DOHH2 (cell line): ENCODE measurements at regions not wholly inside any gene's neighbourhood (a gene's known extent, or its start where the extent isn't known, plus 50 kb on each side); places are given as distances from the start of the nearest gene placed in this dataset.

Experiments used
- H3F3A ChIP-seq: fragments of 200-600 bp; sonication (generic), shearing (Covaris generic); 2 replicates; pipeline ENCODE4 v1.6.0; 2016; ENCODE audit warnings: antibody characterized with exemption, mild to moderate bottlenecking; ENCODE audit not compliant: control insufficient read depth, insufficient read depth
- H3K27ac ChIP-seq: fragments of 200-600 bp; sonication (generic); 2 replicates; pipeline ENCODE4 v1.5.1; 2014; ENCODE audit warnings: low read depth, mild to moderate bottlenecking, low read length, moderate library complexity
- H3K27me3 ChIP-seq: fragments of 200-600 bp; sonication (generic); 2 replicates; pipeline ENCODE4 v1.6.1; 2014; ENCODE audit warnings: mild to moderate bottlenecking, low read length, mixed read lengths; ENCODE audit not compliant: control insufficient read depth
- H3K36me3 ChIP-seq: fragments of 200-600 bp; sonication (generic); 2 replicates; pipeline ENCODE4 v1.6.1; 2014; ENCODE audit warnings: mild to moderate bottlenecking, low read length, moderate library complexity, mixed read lengths; ENCODE audit not compliant: control insufficient read depth
- H3K4me1 ChIP-seq: fragments of 200-600 bp; sonication (generic); 2 replicates; pipeline ENCODE4 v1.6.1; 2014; ENCODE audit warnings: mild to moderate bottlenecking, low read length, mixed read lengths; ENCODE audit not compliant: control insufficient read depth
- H3K4me2 ChIP-seq: fragments of 200-600 bp; sonication (generic); 2 replicates; pipeline ENCODE4 v1.6.0; 2014; ENCODE audit warnings: mild to moderate bottlenecking, low read length, moderate library complexity
- H3K4me3 ChIP-seq: fragments of 200-600 bp; sonication (generic); 2 replicates; pipeline ENCODE4 v1.5.1; 2014; ENCODE audit warnings: mild to moderate bottlenecking, low read length, mixed read lengths
- H3K79me2 ChIP-seq: fragments of 200-600 bp; sonication (generic); 2 replicates; pipeline ENCODE4 v1.6.1; 2014; ENCODE audit warnings: mild to moderate bottlenecking, low read length, mixed read lengths; ENCODE audit not compliant: control insufficient read depth
- H3K9me2 ChIP-seq: fragments of 200-600 bp; sonication (generic); replicated peaks from 2 replicates; pipeline ENCODE4 v1.6.1; 2014; ENCODE audit warnings: mild to moderate bottlenecking, low read length, mixed read lengths; ENCODE audit not compliant: control insufficient read depth
- H3K9me3 ChIP-seq: fragments of 200-600 bp; sonication (generic); 2 replicates; pipeline ENCODE4 v1.6.1; 2014; ENCODE audit warnings: antibody characterized with exemption, low read length, mixed read lengths; ENCODE audit not compliant: control insufficient read depth, insufficient read depth
- H4K20me1 ChIP-seq: fragments of 200-600 bp; sonication (generic); 2 replicates; pipeline ENCODE4 v1.6.0; 2014; ENCODE audit warnings: low read depth, mild to moderate bottlenecking, antibody characterized with exemption, low read length, moderate library complexity; ENCODE audit not compliant: control insufficient read depth, insufficient read depth
- EZH2phosphoT487 ChIP-seq: fragments of 200-600 bp; sonication (generic); IDR thresholded peaks from 2 replicates; pipeline ENCODE4 v1.6.1; 2017; ENCODE audit warnings: borderline replicate concordance, mild to moderate bottlenecking, antibody characterized with exemption, low read length, moderate library complexity, mixed read lengths
- TF ChIP-seq, protein P1 (sequence below): fragments of 200-600 bp; sonication (generic); IDR thresholded peaks from one replicate; pipeline ENCODE4 v1.5.1; 2014; ENCODE audit warnings: antibody characterized with exemption, mild to moderate bottlenecking, low read depth, low read length; ENCODE audit not compliant: poor library complexity, severe bottlenecking

DNA sequence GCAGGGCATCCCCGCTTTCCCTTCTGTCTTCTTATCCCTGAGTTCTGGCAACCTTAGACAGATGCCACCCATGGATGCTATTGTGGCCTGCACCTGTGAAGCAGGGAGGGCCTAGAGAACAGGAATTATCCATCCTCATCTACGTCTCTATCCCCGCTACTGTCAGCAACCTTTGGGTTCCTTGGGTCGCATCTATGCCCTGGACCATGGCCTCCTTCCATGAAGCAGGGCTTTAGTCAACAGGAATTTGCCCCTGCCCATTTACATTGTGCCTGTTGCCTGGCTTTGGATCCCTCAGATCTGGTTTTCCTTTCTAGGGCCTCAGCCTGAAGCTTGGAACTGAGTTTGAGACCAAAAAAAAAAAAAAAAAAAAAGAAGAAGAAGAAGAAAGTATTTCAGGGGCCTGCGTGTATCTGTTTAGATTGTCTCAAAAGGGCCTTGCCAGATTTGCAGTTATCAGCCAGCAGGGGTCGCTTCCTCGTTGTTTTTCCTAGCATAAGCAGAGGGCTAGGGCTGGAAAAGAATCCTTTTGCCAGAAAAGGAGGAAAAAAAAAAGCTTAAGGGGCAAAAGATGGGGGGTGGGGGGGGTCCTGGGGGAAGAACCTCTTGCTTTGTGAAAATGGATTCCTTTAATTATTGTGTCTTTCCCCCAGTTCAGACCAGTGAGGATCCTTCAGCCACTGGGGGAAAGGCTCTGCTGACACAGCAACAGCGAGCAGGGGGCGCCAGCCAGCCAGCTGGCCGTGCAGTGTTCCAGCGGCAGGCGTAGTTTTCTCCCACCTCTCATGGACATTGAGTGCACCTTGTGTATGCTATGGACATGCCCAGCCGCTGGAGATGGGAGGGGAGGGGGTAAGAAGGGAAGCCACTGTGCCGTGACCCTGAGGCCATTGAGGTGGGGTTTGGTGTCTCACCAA, 65.7 kb upstream of the ALDH1L1 start:
- Histone ChIP-seq H3K4me3 (no peak overlapping the region), H3K27me3 (0 out of 2 replicates have a peak, but pooled peaks cover 3% of the 10 kb centered on the region), H3K9me2 (no peaks in the 10 kb centered on the region), H4K20me1 (no peaks in the 10 kb centered on the region), H3K79me2 (no peaks in the 10 kb centered on the region), H3F3A (no peaks in the 10 kb centered on the region), H3K4me1 (no peaks in the 10 kb centered on the region; the same call in 1 of the 2 replicates), H3K27ac (no peak overlapping the region), H3K36me3 (no peaks in the 10 kb centered on the region), H3K9me3 (peaks cover 13% of the 10 kb centered on the region; the same call in 1 of the 2 replicates), H3K4me2 (no peak overlapping the region)
- TF ChIP-seq EZH2phosphoT487, result no peak
- TF ChIP-seq, protein P1, sequence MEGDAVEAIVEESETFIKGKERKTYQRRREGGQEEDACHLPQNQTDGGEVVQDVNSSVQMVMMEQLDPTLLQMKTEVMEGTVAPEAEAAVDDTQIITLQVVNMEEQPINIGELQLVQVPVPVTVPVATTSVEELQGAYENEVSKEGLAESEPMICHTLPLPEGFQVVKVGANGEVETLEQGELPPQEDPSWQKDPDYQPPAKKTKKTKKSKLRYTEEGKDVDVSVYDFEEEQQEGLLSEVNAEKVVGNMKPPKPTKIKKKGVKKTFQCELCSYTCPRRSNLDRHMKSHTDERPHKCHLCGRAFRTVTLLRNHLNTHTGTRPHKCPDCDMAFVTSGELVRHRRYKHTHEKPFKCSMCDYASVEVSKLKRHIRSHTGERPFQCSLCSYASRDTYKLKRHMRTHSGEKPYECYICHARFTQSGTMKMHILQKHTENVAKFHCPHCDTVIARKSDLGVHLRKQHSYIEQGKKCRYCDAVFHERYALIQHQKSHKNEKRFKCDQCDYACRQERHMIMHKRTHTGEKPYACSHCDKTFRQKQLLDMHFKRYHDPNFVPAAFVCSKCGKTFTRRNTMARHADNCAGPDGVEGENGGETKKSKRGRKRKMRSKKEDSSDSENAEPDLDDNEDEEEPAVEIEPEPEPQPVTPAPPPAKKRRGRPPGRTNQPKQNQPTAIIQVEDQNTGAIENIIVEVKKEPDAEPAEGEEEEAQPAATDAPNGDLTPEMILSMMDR, result peak; percentile 69
